A673 (cell line): ENCODE measurements at regions not wholly inside any gene's neighbourhood (a gene's known extent, or its start where the extent isn't known, plus 50 kb on each side); places are given as distances from the start of the nearest gene placed in this dataset.

Source experiments
- BruUV-seq: library from RNA; stranded (reverse); fragments of 400-500 nt; replicated peaks from 2 replicates; lab custom pipeline; 2021; lab: Mats Ljungman, UMichigan
- CTCF ChIA-PET: fragments of 300-600 bp; sonication (Branson Sonifier 250); formaldehyde crosslinking; loops from one replicate; lab custom pipeline; 2022; ENCODE audit warnings: antibody characterized with exemption; lab: Charles Lee
- POLR2A ChIA-PET: fragments of 300-600 bp; sonication (Branson Sonifier 250); formaldehyde crosslinking; loops from one replicate; lab custom pipeline; 2022; ENCODE audit warnings: antibody characterized with exemption; ENCODE audit not compliant: low non-redundant PET; lab: Charles Lee
- DNase-seq: peaks from one replicate; pipeline ENCODE4 v3.0.0-alpha.2; 2015; ENCODE audit warnings: low spot score
- H3K27ac ChIP-seq: fragments of 200-600 bp; sonication (generic); 2 replicates; pipeline ENCODE4 v1.5.1; 2016; ENCODE audit warnings: mixed run types, low read depth, mild to moderate bottlenecking, mixed read lengths, antibody characterized with exemption, low read length; ENCODE audit not compliant: poor library complexity, severe bottlenecking
- H3K27me3 ChIP-seq: fragments of 200-600 bp; sonication (generic); replicated peaks from 2 replicates; pipeline ENCODE4 v1.6.1; 2017; ENCODE audit warnings: mixed run types, low read depth, mild to moderate bottlenecking, mixed read lengths, antibody characterized with exemption, low read length; ENCODE audit not compliant: insufficient read depth, poor library complexity
- H3K36me3 ChIP-seq: fragments of 200-600 bp; sonication (generic); 2 replicates; pipeline ENCODE4 v1.6.1; 2016; ENCODE audit warnings: mixed run types, mild to moderate bottlenecking, mixed read lengths, antibody characterized with exemption, low read length; ENCODE audit not compliant: insufficient read depth, poor library complexity, severe bottlenecking
- H3K4me1 ChIP-seq: fragments of 200-600 bp; sonication (generic); 2 replicates; pipeline ENCODE4 v1.6.1; 2017; ENCODE audit warnings: mixed run types, mild to moderate bottlenecking, mixed read lengths, antibody characterized with exemption, low read length; ENCODE audit not compliant: insufficient read depth, poor library complexity, severe bottlenecking
- H3K4me3 ChIP-seq: fragments of 200-600 bp; sonication (generic); 2 replicates; pipeline ENCODE4 v1.5.1; 2016; ENCODE audit warnings: low read depth, mixed run types, mild to moderate bottlenecking, mixed read lengths, low read length; ENCODE audit not compliant: poor library complexity, severe bottlenecking
- H3K9me3 ChIP-seq: fragments of 200-600 bp; sonication (generic); 2 replicates; pipeline ENCODE4 v1.6.1; 2016; ENCODE audit warnings: mixed run types, low read depth, mild to moderate bottlenecking, mixed read lengths, antibody characterized with exemption, low read length; ENCODE audit not compliant: poor library complexity, severe bottlenecking
- EZH2 ChIP-seq: fragments of 200-600 bp; sonication (generic); IDR thresholded peaks from 2 replicates; pipeline ENCODE4 v1.6.1; 2017; ENCODE audit warnings: borderline replicate concordance, low read depth, mild to moderate bottlenecking, mixed read lengths, antibody characterized with exemption, low read length; ENCODE audit not compliant: poor library complexity, severe bottlenecking
- intact Hi-C: fragments of 100-400 bp; cut with micrococcal nuclease; formaldehyde crosslinking; loops from one replicate; pipeline ENCODE4 v1.10.0; 2022; ENCODE audit not compliant: unreplicated experiment
- TF ChIP-seq, protein P1 (sequence below): fragments of 300-800, 200-600 bp; sonication (generic); conservative IDR thresholded peaks from 2 replicates; pipeline ENCODE4 v1.5.1; 2017; ENCODE audit warnings: low read depth, mild to moderate bottlenecking, antibody characterized with exemption, low read length, moderate library complexity, mixed read lengths

DNA sequence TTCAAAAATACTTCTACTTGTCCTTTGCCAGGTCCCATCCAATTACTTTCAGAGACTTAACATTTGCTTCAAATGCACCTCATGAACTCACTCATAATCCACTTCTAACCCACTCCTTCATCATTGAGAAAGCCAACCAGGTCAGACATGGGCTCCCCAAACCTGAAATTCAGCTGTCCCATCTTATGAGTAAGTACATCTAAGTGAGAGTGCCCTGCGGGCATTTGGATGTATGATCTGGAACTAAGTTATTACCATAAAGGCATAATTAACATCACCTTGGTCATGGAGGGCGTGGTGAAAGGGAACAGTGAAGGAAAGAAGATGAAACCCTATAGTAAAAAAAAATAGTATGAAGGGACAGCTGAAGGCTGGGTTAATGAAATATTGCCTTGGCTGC lies 896.8 kb downstream of the C6orf118 start:
- CTCF ChIA-PET = no interaction called here
- POLR2A ChIA-PET = no interaction called here

GRCh38 chr6:164410017-164410416 lies 899.4 kb downstream of the C6orf118 start:
- intact Hi-C loops = no loop called here
- ChIA-PET CTCF (no interaction called here), POLR2A (no interaction called here)
- no peaks in the 10 kb centered on the region for H3K36me3 ChIP-seq
- H3K4me3 ChIP-seq = no peak overlapping the region
- no peaks in the 10 kb centered on the region for H3K4me1 ChIP-seq
- no peak for DNase-seq
- H3K9me3 ChIP-seq = peaks cover 12% of the 10 kb centered on the region
- no peak for TF ChIP-seq EZH2
- TF ChIP-seq, protein P1, sequence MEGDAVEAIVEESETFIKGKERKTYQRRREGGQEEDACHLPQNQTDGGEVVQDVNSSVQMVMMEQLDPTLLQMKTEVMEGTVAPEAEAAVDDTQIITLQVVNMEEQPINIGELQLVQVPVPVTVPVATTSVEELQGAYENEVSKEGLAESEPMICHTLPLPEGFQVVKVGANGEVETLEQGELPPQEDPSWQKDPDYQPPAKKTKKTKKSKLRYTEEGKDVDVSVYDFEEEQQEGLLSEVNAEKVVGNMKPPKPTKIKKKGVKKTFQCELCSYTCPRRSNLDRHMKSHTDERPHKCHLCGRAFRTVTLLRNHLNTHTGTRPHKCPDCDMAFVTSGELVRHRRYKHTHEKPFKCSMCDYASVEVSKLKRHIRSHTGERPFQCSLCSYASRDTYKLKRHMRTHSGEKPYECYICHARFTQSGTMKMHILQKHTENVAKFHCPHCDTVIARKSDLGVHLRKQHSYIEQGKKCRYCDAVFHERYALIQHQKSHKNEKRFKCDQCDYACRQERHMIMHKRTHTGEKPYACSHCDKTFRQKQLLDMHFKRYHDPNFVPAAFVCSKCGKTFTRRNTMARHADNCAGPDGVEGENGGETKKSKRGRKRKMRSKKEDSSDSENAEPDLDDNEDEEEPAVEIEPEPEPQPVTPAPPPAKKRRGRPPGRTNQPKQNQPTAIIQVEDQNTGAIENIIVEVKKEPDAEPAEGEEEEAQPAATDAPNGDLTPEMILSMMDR = no peak
- H3K27ac ChIP-seq = no peak overlapping the region
- no TSS peak for BruUV-seq
- no peaks in the 10 kb centered on the region for H3K27me3 ChIP-seq

More for the DNA sequence above, 896.8 kb downstream of the C6orf118 start:
- Histone ChIP-seq H3K27me3 (no peaks in the 10 kb centered on the region), H3K27ac (no peak overlapping the region), H3K4me1 (no peaks in the 10 kb centered on the region), H3K4me3 (no peak overlapping the region), H3K36me3 (no peaks in the 10 kb centered on the region), H3K9me3 (peaks cover 9% of the 10 kb centered on the region)
- DNase-seq = no peak
- TF ChIP-seq, protein P1 = no peak
- no peak for TF ChIP-seq EZH2
- intact Hi-C loops = no loop called here
- BruUV-seq = no TSS peak

DNA sequence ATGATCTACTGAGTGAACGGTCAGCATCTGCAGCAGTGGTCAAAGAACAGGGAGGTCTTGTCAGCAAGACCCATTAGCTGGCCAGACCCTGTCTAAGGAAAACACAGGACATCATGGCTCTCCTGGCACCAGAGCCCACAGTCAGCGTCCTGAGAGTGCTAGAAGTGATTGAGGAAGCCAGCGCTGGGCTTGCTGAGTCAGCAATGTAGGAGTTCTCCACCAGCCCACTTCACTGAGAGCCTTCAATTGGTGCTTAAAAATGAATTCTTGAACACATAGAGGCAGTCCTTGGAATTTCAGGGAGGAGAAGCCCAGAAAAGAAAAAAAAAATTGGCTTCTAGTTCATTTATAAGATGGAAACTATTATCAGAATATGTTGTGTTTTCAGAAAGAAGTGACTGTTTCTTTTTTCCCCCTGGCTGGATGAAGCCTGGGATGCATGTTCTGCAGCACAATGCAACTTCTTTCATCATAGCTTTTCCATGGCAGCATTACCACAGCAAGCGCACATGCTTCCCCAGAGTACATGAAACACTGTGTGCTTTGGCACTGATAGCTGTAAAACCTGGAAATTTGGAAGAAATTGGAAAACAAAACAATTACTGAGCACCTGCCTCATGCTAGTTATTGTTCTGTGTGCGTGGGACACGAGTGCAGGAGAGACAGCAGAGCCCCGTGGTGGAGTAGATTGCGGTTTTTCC lies 899.9 kb downstream of the C6orf118 start:
- ChIA-PET CTCF (no interaction called here), POLR2A (no interaction called here)
- intact Hi-C loops = no loop called here
- TF ChIP-seq EZH2 = no peak
- TF ChIP-seq, protein P1 = no peak
- no peak for DNase-seq
- Histone ChIP-seq H3K9me3 (peaks cover 15% of the 10 kb centered on the region), H3K36me3 (no peaks in the 10 kb centered on the region), H3K4me1 (no peaks in the 10 kb centered on the region), H3K4me3 (no peak overlapping the region), H3K27ac (no peak overlapping the region), H3K27me3 (no peaks in the 10 kb centered on the region)
- no TSS peak for BruUV-seq
